ENCODE measurements at regions not wholly inside any gene's neighbourhood (a gene's known extent, or its start where the extent isn't known, plus 50 kb on each side); places are given as distances from the start of the nearest gene placed in this dataset.

GRCh38 chr1:238279694-238280380, 389.1 kb upstream of the ZP4 start:
- H3K4me3 ChIP-seq, result no peak overlapping the region
- no peaks in the 10 kb centered on the region for H3K9me3 ChIP-seq
- no peak overlapping the region for H3K27ac ChIP-seq
- no peaks in the 10 kb centered on the region for H3K4me1 ChIP-seq
- no peaks in the 10 kb centered on the region for H3K36me3 ChIP-seq
- DNase-seq, result no peak
- no peaks in the 10 kb centered on the region for H3K27me3 ChIP-seq
- TF ChIP-seq, protein P1, sequence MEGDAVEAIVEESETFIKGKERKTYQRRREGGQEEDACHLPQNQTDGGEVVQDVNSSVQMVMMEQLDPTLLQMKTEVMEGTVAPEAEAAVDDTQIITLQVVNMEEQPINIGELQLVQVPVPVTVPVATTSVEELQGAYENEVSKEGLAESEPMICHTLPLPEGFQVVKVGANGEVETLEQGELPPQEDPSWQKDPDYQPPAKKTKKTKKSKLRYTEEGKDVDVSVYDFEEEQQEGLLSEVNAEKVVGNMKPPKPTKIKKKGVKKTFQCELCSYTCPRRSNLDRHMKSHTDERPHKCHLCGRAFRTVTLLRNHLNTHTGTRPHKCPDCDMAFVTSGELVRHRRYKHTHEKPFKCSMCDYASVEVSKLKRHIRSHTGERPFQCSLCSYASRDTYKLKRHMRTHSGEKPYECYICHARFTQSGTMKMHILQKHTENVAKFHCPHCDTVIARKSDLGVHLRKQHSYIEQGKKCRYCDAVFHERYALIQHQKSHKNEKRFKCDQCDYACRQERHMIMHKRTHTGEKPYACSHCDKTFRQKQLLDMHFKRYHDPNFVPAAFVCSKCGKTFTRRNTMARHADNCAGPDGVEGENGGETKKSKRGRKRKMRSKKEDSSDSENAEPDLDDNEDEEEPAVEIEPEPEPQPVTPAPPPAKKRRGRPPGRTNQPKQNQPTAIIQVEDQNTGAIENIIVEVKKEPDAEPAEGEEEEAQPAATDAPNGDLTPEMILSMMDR (IDR thresholded peaks at IDR 0.05), result no peak
- no peak for TF ChIP-seq POLR2A (IDR thresholded peaks at IDR 0.05)

GRCh38 chr1:238272145-238272544, 381.4 kb upstream of the ZP4 start:
- no peaks in the 10 kb centered on the region for H3K36me3 ChIP-seq
- no peak for DNase-seq
- H3K27ac ChIP-seq, result no peak overlapping the region
- TF ChIP-seq, protein P1 (IDR thresholded peaks at IDR 0.05), result no peak
- no peak for TF ChIP-seq POLR2A (IDR thresholded peaks at IDR 0.05)
- H3K4me1 ChIP-seq, result no peaks in the 10 kb centered on the region
- no peaks in the 10 kb centered on the region for H3K27me3 ChIP-seq
- no peaks in the 10 kb centered on the region for H3K9me3 ChIP-seq
- no peak overlapping the region for H3K4me3 ChIP-seq

DNA sequence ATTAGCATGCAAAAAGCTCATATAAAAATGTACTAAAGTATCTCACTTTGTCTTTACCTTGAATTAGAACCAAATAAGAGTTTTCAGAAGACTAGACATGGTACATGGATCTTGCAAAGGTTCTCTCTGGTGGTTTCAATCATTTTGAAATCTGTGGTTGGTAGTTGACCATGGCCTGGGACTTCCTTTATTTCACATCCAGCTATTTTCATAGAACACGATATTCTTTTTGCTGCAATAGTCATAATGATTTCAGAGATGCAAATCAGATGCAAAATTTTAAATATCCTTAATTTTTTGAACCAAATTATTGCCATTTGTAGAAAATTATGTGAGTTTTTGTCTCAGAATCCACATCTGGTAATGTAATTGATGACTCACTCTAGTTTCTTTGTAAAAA, 375.1 kb upstream of the ZP4 start:
- Histone ChIP-seq H3K9me3 (no peaks in the 10 kb centered on the region), H3K27me3 (no peaks in the 10 kb centered on the region), H3K4me1 (no peaks in the 10 kb centered on the region), H3K36me3 (no peaks in the 10 kb centered on the region), H3K4me3 (no peak overlapping the region), H3K27ac (no peak overlapping the region)
- no peak for DNase-seq
- TF ChIP-seq POLR2A (IDR thresholded peaks at IDR 0.05), result no peak
- TF ChIP-seq, protein P1 (IDR thresholded peaks at IDR 0.05), result no peak

GRCh38 chr1:238264951-238265350, 374.2 kb upstream of the ZP4 start:
- no peak for TF ChIP-seq POLR2A (IDR thresholded peaks at IDR 0.05)
- TF ChIP-seq, protein P1 (IDR thresholded peaks at IDR 0.05), result no peak
- Histone ChIP-seq H3K27me3 (no peaks in the 10 kb centered on the region), H3K27ac (no peak overlapping the region), H3K4me3 (no peak overlapping the region), H3K36me3 (no peaks in the 10 kb centered on the region), H3K9me3 (no peaks in the 10 kb centered on the region), H3K4me1 (no peaks in the 10 kb centered on the region)
- no peak for DNase-seq

DNA sequence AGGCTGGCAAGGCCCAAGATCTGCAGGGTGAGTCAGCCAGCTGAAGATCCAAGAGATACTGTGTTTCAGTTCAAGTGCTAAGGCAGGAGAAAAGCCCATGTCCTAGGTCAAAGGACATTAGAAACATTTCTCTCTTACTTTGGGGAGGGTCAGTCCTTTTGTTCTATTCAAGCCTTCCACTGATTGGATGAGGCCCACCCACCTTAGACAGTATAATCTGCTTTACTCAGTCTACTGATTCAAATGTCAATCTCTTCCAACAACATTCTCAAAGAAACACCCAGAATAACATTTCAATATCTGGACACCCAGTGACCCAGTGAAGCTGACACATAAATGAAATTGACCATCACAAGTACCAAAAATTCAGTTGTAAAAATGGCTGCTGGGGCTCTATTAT, 367.8 kb upstream of the ZP4 start:
- H3K27ac ChIP-seq, result no peak overlapping the region
- TF ChIP-seq, protein P1 (IDR thresholded peaks at IDR 0.05), result no peak
- TF ChIP-seq POLR2A (IDR thresholded peaks at IDR 0.05), result no peak
- H3K4me3 ChIP-seq, result no peak overlapping the region
- H3K9me3 ChIP-seq, result peaks cover 0 to 4% (median 0%) of the 10 kb centered on the region in 4 donors
- no peaks in the 10 kb centered on the region for H3K27me3 ChIP-seq
- H3K4me1 ChIP-seq, result no peaks in the 10 kb centered on the region
- no peaks in the 10 kb centered on the region for H3K36me3 ChIP-seq
- DNase-seq, result no peak
